OCI-M2 (cell line): ENCODE measurements at regions not wholly inside any gene's neighbourhood (a gene's known extent, or its start where the extent isn't known, plus 50 kb on each side); places are given as distances from the start of the nearest gene placed in this dataset.
"Not testable (repeated sequence)": the region's sequence is repeated elsewhere in the genome, so short reads cannot be mapped to it uniquely, and the experiment has no call there.

Source experiments
- DNase-seq: peaks from one replicate; lab custom pipeline; 2025; ENCODE audit not compliant: unreplicated experiment; lab: John Stamatoyannopoulos, UW

DNA sequence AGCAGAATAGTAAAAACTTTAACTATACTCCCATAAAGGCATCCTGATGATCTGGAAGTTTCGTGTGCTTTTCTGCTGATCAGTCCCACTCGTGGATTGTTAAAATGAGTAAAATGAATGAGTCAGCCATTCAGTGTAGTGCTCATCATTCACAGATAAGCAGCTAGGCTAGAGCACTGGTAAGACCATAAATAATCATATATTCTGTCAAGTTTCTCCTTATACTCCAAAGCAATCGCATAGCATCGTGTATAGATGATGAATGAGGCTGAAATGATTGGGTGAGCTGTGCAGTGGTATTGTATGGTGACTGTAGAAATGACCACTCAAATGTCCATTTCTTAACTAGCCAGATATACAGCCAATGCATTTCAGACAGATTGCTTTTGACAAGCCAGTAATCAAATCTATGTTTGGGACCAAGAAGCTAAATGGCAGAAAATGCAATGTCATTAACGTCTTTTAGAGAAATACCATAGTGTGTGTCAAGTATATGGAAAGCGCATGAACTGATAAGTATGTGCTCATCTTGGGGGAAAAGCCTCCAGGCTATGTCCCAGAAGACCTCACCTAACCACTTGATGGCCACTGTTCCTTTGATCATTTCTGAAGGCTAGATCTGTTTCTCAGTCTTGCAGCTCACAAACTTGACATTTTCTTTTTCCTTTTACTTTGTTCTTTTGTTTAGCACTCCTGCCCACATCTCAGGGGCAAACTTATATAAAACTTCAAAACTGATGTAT, 227.2 kb upstream of the FAM3C start:
- no peak for DNase-seq

DNA sequence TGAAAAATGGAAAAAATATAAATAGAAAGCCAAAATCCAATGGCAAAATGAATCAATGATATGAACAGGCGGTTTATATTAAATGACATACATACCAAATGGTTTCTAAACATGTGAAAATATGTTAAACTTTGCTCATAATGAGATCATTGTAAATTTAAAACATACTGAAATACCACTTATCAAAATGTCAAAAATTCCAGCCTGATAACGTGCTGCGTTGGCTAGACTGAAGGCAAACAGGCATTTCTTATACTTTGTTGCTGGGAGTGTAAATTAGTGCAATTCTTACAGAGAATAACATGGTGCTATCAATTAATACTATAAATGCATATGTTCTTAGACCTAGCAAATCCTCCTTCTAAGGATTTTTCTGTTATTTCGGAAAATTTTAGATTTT, 225.8 kb upstream of the FAM3C start:
- no peak for DNase-seq

DNA sequence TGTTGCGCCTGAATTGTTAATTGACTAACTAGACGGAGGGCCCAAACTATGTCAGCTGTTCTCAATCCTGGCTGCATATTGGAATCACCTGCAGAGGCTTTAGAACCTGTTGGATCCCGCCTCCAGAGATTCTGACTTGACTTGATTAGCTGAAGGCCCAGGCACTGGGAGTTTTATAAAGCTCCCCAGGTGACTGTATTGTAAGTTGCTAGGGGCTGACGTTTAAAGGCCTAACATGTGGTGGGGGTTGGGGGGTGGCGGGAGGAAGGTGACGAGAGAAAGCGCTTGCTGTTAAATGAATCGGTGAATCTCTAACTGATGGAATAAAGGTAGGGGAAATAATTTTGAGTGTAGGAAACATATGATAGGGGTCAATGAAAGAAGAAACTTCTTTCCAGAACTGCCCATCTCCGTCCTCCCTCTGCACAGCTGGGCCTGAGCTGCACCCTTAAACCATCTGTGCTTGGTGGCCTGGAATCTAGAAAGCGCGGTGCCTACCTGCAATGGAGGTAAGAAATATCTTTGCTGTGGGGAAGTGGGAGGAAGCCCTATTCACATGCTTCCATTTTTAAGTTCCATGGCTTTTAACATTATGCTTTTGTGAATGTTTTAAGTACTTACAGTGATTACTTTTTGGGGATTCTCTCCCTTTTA, 225.0 kb upstream of the FAM3C start:
- no peak for DNase-seq

DNA sequence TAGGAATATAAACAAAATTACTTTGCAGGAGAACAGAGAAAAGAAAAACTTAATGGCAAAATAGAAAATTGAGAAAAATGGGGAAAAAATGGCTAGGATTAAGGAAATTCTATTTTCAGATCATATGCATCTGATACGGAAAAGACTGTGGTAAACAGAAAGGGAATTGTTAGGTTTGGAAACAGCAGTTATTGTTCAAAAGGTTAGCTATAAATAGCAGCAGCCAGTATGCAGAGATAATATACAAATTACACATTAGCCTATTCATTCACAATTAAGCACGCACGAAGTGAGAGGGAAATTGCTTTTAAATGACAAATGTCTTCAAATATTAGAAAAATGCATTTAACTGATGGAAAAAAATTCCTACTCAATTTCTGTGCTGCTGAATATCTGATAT, 224.1 kb upstream of the FAM3C start:
- DNase-seq, result no peak

DNA sequence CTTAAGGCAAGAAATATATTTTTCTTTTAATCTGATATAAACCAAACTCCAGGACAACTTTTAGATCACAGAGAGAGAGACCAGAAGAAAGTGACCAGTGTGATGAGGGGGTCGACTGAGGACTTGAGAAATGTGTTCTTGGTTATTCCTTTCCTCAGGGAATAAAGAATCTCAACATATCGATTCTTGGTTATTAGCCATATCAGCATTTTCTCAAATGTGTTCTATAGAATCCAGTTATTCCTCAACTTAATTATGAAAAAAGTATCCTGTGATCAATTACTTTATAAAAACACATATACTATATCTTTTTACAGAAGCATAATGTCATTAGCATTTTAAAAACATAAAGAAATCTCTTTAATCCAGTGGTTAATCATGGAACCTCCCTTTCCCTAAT, 222.1 kb upstream of the FAM3C start:
- no peak for DNase-seq

DNA sequence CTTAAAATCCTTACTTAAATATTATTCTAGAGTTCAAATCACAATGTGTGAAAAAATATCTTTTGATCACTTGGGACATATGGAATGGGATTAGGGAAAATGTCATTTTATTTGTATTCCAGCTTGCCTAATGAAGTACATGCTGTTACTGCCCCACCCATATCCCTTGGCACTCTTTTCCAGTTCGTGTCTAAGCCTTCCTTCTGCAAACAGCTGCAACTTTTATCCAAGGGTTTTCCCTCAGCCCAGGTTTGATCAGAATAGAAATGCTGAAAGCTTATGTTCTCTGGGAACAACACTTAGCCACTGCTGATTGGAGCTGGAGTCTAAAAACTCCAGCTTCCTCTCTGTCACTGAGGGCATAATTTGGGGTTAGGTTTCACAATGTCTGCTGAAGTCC, 214.1 kb upstream of the FAM3C start:
- no peak for DNase-seq

- DNase-seq, result no peak
These were observed 213.1 kb upstream of the FAM3C start for GRCh38 chr7:121609208-121609607.

DNA sequence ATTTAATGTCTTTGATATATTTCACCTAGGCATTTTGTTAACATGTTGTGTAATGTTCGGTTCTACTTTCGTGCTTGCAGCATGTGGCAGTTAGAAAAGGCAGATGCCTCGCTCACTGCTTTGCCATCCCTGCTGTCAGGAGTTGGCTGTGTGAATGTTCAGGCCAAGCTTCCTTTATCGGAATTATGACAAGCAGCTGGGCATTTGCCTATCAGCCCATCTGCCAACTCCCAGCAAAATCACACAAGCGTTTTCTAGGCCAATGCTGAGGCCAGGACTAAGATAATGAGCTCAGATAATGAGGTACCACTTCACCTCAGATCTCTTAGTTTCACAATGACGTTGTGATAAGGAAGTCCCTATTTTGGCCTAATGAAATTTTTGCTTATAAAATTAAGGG, 212.7 kb upstream of the FAM3C start:
- DNase-seq, result no peak

GRCh38 chr7:121608183-121608582, 212.1 kb upstream of the FAM3C start:
- not testable (repeated sequence) for DNase-seq

DNA sequence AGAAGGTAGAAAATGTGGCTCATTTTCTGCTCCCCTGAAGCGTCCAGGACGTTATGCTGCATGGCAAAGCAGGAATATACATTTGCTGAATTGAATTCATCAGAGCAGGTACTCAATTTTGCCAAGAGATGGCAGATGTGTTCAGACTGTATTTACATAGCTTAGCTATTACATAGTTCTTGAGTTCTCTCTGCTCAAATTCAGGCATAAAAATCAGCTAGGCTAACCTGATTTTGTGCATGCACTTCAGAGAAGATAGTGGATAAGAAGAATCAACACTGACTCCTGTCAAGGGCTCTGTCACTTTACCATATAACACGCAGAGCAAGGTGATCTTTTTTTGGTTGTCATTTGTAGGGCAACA, 209.2 kb upstream of the FAM3C start:
- no peak for DNase-seq

- no peak for DNase-seq
These were observed 208.7 kb upstream of the FAM3C start for GRCh38 chr7:121604627-121605316.

GRCh38 chr7:121603886-121604285, 207.8 kb upstream of the FAM3C start:
- DNase-seq, result no peak

DNA sequence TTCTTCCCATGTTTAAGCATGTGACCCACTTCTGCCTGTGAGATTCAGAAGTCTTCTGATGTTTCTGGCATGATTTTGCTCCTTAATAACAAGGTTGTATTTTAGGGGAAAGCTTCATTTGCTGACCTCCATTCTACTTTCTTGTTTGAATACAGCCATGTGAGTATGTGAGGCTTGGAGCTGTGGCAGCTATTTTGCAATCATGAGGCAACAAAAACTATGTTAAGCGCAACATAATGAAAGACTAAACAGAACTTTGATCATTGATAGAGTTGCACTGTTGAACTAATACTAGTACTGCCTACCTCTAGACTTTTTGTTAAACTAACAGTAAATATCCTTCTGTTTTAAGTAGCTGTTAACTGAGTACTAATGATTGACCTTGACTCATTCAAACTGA, 203.8 kb upstream of the FAM3C start:
- no peak for DNase-seq

GRCh38 chr7:121595758-121596696, 199.9 kb upstream of the FAM3C start:
- DNase-seq, result no peak

GRCh38 chr7:121591926-121592325, 195.8 kb upstream of the FAM3C start:
- DNase-seq, result no peak

DNA sequence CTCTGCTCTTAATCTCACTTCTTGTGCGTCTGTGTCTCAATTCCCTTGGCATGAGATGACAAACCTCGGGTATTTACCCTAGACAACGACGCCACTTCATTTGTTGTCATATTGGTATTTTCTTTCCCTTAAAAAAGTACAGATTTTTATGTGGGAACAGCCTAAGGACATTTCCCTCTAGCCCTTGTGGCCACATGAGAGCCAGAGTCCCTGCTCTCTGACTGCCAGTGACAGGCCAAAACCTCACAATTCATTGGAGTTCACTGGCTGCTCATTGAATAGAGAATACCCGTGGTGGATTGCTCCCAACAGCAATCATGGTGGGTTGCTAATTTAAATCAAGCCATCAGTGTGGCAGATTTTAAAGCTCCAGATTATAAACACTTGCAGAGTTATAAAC, 191.3 kb upstream of the FAM3C start:
- DNase-seq, result no peak

DNA sequence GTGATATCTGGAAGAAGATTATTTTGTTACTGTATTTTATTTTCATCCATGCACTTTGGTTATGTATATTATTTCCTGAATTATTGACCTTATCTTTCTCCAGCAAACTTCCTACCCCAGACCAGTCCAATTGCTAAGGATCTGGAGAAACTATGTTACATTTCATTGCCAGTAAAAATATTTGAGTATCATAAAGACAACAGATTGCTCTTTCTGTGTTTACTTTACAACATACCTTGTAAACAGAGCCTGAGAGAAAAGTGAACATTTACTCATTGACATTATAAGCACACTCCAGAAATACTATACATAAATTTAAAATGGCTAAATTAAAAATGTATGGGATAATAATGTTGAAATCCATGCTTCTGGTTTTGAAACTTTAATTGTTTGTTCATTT, 186.2 kb upstream of the FAM3C start:
- DNase-seq, result no peak

DNA sequence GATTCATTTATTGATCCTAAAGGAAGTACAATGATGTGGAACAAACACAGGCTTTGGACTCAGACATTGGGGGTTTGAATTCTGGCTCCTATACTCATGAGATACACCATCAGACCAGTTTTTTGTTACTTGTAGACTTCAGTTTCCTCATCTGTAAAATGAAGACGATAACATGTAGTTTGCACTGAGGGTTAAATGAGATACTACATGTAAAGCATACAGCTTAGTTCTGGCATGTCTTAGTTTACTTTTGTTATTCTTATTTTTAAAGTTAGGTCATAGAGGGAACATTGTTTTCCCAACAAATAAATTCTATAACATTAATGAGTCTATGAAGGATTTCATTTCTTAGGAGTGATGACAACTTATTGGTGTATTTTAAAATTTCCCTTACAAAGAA, 183.5 kb upstream of the FAM3C start:
- DNase-seq, result no peak

DNA sequence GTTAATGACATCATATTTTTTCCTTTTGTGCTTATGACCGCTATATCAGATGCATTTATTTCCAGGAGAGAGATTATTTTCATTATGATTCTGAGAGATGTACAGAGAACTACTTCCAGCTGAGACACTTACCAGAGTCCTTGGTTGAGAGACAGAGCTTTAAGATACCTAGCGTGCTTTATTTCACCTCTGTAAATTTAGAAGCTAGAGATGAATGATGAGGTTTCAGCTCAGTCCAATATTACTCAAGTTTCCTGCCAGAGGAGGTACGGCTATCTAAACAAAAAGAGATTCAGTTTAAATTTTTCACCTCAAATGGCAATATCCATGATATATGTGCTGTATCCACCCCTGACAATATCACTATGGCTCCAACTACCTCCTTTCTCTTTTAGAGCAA, 182.6 kb upstream of the FAM3C start:
- DNase-seq, result no peak

GRCh38 chr7:121576148-121576917, 180.2 kb upstream of the FAM3C start:
- no peak for DNase-seq
